H9 (cell line): ENCODE measurements at regions not wholly inside any gene's neighbourhood (a gene's known extent, or its start where the extent isn't known, plus 50 kb on each side); places are given as distances from the start of the nearest gene placed in this dataset.

ENCODE experiments used
- DNase-seq: peaks from one replicate; pipeline ENCODE4 v3.0.0-alpha.2; 2017
- H2AFZ ChIP-seq: one replicate; pipeline ENCODE4 v1.6.1; 2013; ENCODE audit warnings: mild to moderate bottlenecking, low read length, control low read depth, moderate library complexity
- H2AK5ac ChIP-seq: 2 replicates; pipeline ENCODE4 v1.6.1; 2013; ENCODE audit warnings: low read length, control low read depth, mixed read lengths; ENCODE audit not compliant: insufficient read length
- H2BK120ac ChIP-seq: one replicate; pipeline ENCODE4 v1.6.1; 2013; ENCODE audit warnings: low read depth, mild to moderate bottlenecking, low read length, control low read depth, inconsistent platforms; ENCODE audit not compliant: poor library complexity, severe bottlenecking
- H2BK12ac ChIP-seq: 2 replicates; pipeline ENCODE4 v1.6.1; 2013; ENCODE audit warnings: low read length, control low read depth, mixed read lengths, low read depth; ENCODE audit not compliant: insufficient read length
- H2BK15ac ChIP-seq: 2 replicates; pipeline ENCODE4 v1.6.1; 2013; ENCODE audit warnings: low read depth, low read length, control low read depth
- H2BK20ac ChIP-seq: one replicate; pipeline ENCODE4 v1.6.1; 2013; ENCODE audit warnings: low read depth, mild to moderate bottlenecking, low read length, control low read depth, inconsistent platforms; ENCODE audit not compliant: poor library complexity, severe bottlenecking
- H2BK5ac ChIP-seq: 2 replicates; pipeline ENCODE4 v1.6.1; 2013; ENCODE audit warnings: low read length, control low read depth, mixed read lengths; ENCODE audit not compliant: insufficient read length
- H3K14ac ChIP-seq: 2 replicates; pipeline ENCODE4 v1.6.1; 2013; ENCODE audit warnings: low read length, control low read depth; ENCODE audit not compliant: insufficient read depth
- H3K18ac ChIP-seq: 2 replicates; pipeline ENCODE4 v1.6.1; 2013; ENCODE audit warnings: low read depth, mild to moderate bottlenecking, mixed read lengths, low read length, control low read depth; ENCODE audit not compliant: insufficient read length
- H3K23ac ChIP-seq: 2 replicates; pipeline ENCODE4 v1.6.1; 2013; ENCODE audit warnings: low read length, control low read depth, mixed read lengths, low read depth; ENCODE audit not compliant: insufficient read length
- H3K23me2 ChIP-seq: 2 replicates; pipeline ENCODE4 v1.6.1; 2013; ENCODE audit warnings: low read depth, mild to moderate bottlenecking, mixed read lengths, low read length, control low read depth; ENCODE audit not compliant: insufficient read length, poor library complexity, severe bottlenecking
- H3K27ac ChIP-seq: 2 replicates; pipeline ENCODE4 v1.5.1; 2013; ENCODE audit warnings: low read length, control low read depth, mixed read lengths, low read depth; ENCODE audit not compliant: insufficient read length
- H3K27me3 ChIP-seq: 2 replicates; pipeline ENCODE4 v1.6.1; 2013; ENCODE audit warnings: low read length, control low read depth, inconsistent platforms; ENCODE audit not compliant: insufficient read depth
- H3K4ac ChIP-seq: 2 replicates; pipeline ENCODE4 v1.6.1; 2013; ENCODE audit warnings: low read depth, mild to moderate bottlenecking, control low read depth, inconsistent platforms, low read length, moderate library complexity
- H3K4me1 ChIP-seq: 2 replicates; pipeline ENCODE4 v1.6.1; 2013; ENCODE audit warnings: low read length, control low read depth, inconsistent platforms; ENCODE audit not compliant: insufficient read depth
- H3K4me2 ChIP-seq: 2 replicates; pipeline ENCODE4 v1.6.1; 2013; ENCODE audit warnings: low read length, control low read depth, mixed read lengths; ENCODE audit not compliant: insufficient read length, insufficient read depth
- H3K56ac ChIP-seq: 2 replicates; pipeline ENCODE4 v1.6.1; 2013; ENCODE audit warnings: low read depth, mild to moderate bottlenecking, mixed read lengths, low read length, control low read depth; ENCODE audit not compliant: insufficient read length
- H3K79me1 ChIP-seq: 2 replicates; pipeline ENCODE4 v1.6.1; 2013; ENCODE audit warnings: low read depth, mild to moderate bottlenecking, moderate library complexity, low read length, control low read depth, inconsistent platforms; ENCODE audit not compliant: insufficient read depth, poor library complexity, severe bottlenecking
- H3K79me2 ChIP-seq: 2 replicates; pipeline ENCODE4 v1.6.1; 2013; ENCODE audit warnings: low read length, control low read depth, inconsistent platforms; ENCODE audit not compliant: insufficient read depth
- H3K9ac ChIP-seq: 2 replicates; pipeline ENCODE4 v1.6.1; 2013; ENCODE audit warnings: low read length, control low read depth, mixed read lengths; ENCODE audit not compliant: insufficient read length; ENCODE audit errors: extremely low read depth
- H3K9me3 ChIP-seq: one replicate; pipeline ENCODE4 v1.6.1; 2013; ENCODE audit warnings: low read depth, low read length, inconsistent platforms; ENCODE audit not compliant: control insufficient read depth
- H3T11ph ChIP-seq: one replicate; pipeline ENCODE4 v1.6.1; 2013; ENCODE audit warnings: mild to moderate bottlenecking, low read length, control low read depth, inconsistent platforms
- H4K20me1 ChIP-seq: one replicate; pipeline ENCODE4 v1.6.1; 2013; ENCODE audit not compliant: control insufficient read depth, insufficient read length, insufficient read depth
- H4K5ac ChIP-seq: 2 replicates; pipeline ENCODE4 v1.6.1; 2013; ENCODE audit warnings: low read depth, mild to moderate bottlenecking, mixed read lengths, low read length, control low read depth; ENCODE audit not compliant: insufficient read length
- H4K8ac ChIP-seq: replicated peaks from 2 replicates; pipeline ENCODE4 v1.6.1; 2013; ENCODE audit warnings: low read length, control low read depth, mixed read lengths, low read depth; ENCODE audit not compliant: insufficient read length
- H4K91ac ChIP-seq: 2 replicates; pipeline ENCODE4 v1.6.1; 2013; ENCODE audit warnings: low read depth, mild to moderate bottlenecking, moderate library complexity, mixed read lengths, low read length, control low read depth; ENCODE audit not compliant: insufficient read length
- H3K27ac Mint-ChIP-seq, 3 experiments: 2 replicates in 2 of 3; 3 replicates in 1 of 3; pipeline ENCODE4 v1.8.0; 2020 to 2021; ENCODE audit warnings: mixed read lengths in 3 of 3, mild to moderate bottlenecking in 1 of 3, moderate library complexity in 1 of 3
- H3K27me3 Mint-ChIP-seq: 2 replicates; pipeline ENCODE4 v1.8.0; 2021; ENCODE audit warnings: low read depth, mild to moderate bottlenecking, moderate library complexity, mixed read lengths
- H3K36me3 Mint-ChIP-seq, 3 experiments: 2 replicates in 2 of 3; 3 replicates in 1 of 3; pipeline ENCODE4 v1.8.0; 2020 to 2021; ENCODE audit warnings: low read depth in 3 of 3, mixed read lengths in 3 of 3; ENCODE audit not compliant: insufficient read depth in 1 of 3
- H3K4me1 Mint-ChIP-seq, 2 experiments: 2 replicates each; pipeline ENCODE4 v1.8.0; 2020; ENCODE audit warnings: mixed read lengths in 2 of 2
- H3K4me3 Mint-ChIP-seq, 2 experiments: 2 replicates in 1 of 2; 3 replicates in 1 of 2; pipeline ENCODE4 v1.8.0; 2020 to 2021; ENCODE audit warnings: mild to moderate bottlenecking in 2 of 2, mixed read lengths in 2 of 2, moderate library complexity in 1 of 2
- H3K9me3 Mint-ChIP-seq, 2 experiments: 2 replicates in 1 of 2; 3 replicates in 1 of 2; pipeline ENCODE4 v1.8.0; 2020; ENCODE audit warnings: mild to moderate bottlenecking in 2 of 2, mixed read lengths in 2 of 2, moderate library complexity in 1 of 2
- CTCF ChIP-seq: fragments of 200-600 bp; sonication (generic); conservative IDR thresholded peaks from 3 replicates; pipeline ENCODE4 v1.8.0; 2021; ENCODE audit warnings: antibody characterized with exemption, mild to moderate bottlenecking
- WGBS: extraction: QIAGEN DNeasy Blood & Tissue Kit; methylation state at CpG from one replicate; pipeline ENCODE4 v1.1.7; 2013; ENCODE audit warnings: missing lambda C conversion rate, low lambda C conversion rate, mixed read lengths; ENCODE audit not compliant: insufficient read length; ENCODE audit errors: extremely low coverage; 5-methylcytosine and 5-hydroxymethylcytosine counted together

DNA sequence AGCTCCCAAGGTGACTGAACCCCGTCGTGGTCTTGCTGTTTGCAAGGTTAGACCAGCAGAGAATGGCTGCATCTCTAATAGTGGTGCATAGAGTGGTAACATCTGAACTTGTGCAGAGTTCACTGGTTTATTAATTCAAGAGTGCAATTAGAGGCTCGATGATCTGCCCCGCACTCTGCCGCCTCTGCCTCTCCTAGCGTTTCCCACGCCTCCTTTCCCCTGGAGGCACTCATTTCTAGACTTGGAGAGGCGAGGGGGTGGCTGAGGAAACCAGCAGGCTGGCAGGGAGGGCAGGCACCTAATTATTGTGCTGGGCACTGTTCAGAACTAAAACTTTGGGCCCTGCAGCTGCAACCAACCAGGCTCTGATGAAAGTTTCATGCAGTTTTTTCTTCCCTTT is 363.5 kb upstream of the EEF2KMT start:
- no peak overlapping the region for H3K9ac ChIP-seq
- no peak overlapping the region for H3K14ac ChIP-seq
- no peak overlapping the region for H2BK12ac ChIP-seq
- H3K79me1 ChIP-seq: no peaks in the 10 kb centered on the region
- H3K56ac ChIP-seq: no peak overlapping the region
- no peaks in the 10 kb centered on the region for H3K23me2 ChIP-seq
- H3K4me2 ChIP-seq: no peak overlapping the region
- H2AK5ac ChIP-seq: no peak overlapping the region
- Mint-ChIP-seq H3K4me1 (peaks cover 13 to 16% of the 10 kb centered on the region in 2 experiments), H3K9me3 (no peaks in the 10 kb centered on the region), H3K27me3 (peaks cover 9% of the 10 kb centered on the region), H3K36me3 (no peaks in the 10 kb centered on the region; a peak in 2 of 7 replicates), H3K4me3 (no peak overlapping the region), H3K27ac (no peak overlapping the region; a peak in 1 of 7 replicates)
- H4K20me1 ChIP-seq: no peaks in the 10 kb centered on the region
- no peaks in the 10 kb centered on the region for H3K9me3 ChIP-seq
- H4K5ac ChIP-seq: no peak overlapping the region
- H2AFZ ChIP-seq: no peak overlapping the region
- no peak for DNase-seq
- H3K27me3 ChIP-seq: no peaks in the 10 kb centered on the region
- no peak overlapping the region for H3K4ac ChIP-seq
- H3K23ac ChIP-seq: no peak overlapping the region
- no peak overlapping the region for H3T11ph ChIP-seq
- H2BK20ac ChIP-seq: no peak overlapping the region
- no peak overlapping the region for H2BK5ac ChIP-seq
- TF ChIP-seq CTCF: no peak
- no peak overlapping the region for H4K8ac ChIP-seq
- no peak overlapping the region for H4K91ac ChIP-seq
- H3K4me1 ChIP-seq: no peaks in the 10 kb centered on the region
- no peaks in the 10 kb centered on the region for H3K79me2 ChIP-seq
- H2BK120ac ChIP-seq: no peak overlapping the region
- no CpG with 5 or more reads among the region's 8 CpGs for WGBS
- H3K18ac ChIP-seq: no peak overlapping the region
- no peak overlapping the region for H2BK15ac ChIP-seq
- no peak overlapping the region for H3K27ac ChIP-seq
